HG03159 (cell line): ENCODE measurements at regions not wholly inside any gene's neighbourhood (a gene's known extent, or its start where the extent isn't known, plus 50 kb on each side); places are given as distances from the start of the nearest gene placed in this dataset.
"Not testable (repeated sequence)": the region's sequence is repeated elsewhere in the genome, so short reads cannot be mapped to it uniquely, and the experiment has no call there.

ENCODE experiments used
- ATAC-seq: cut with Tn5 transposase; IDR thresholded peaks from one replicate; pipeline ENCODE4 v1.9.1; 2021; ENCODE audit warnings: mild to moderate bottlenecking, moderate library complexity; ENCODE audit not compliant: unreplicated experiment

DNA sequence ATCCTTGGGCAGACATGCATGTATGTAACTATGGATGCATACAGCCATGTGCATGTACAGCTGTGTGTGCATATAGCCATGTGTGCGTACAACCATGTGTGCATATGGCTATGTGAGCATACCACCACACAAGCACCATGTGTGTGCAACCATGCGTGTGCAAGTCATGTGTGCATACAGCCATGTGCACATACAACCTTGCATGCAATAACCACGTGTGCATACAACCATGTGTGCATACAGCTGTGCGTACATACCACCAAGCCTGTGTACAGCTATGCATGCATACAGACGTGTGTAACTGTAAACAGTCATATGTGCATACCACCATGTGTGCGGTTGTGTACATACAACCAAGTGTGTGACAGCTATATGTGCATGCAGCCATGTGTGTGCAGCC is 186.4 kb downstream of the LAT start:
- not testable (repeated sequence) for ATAC-seq

DNA sequence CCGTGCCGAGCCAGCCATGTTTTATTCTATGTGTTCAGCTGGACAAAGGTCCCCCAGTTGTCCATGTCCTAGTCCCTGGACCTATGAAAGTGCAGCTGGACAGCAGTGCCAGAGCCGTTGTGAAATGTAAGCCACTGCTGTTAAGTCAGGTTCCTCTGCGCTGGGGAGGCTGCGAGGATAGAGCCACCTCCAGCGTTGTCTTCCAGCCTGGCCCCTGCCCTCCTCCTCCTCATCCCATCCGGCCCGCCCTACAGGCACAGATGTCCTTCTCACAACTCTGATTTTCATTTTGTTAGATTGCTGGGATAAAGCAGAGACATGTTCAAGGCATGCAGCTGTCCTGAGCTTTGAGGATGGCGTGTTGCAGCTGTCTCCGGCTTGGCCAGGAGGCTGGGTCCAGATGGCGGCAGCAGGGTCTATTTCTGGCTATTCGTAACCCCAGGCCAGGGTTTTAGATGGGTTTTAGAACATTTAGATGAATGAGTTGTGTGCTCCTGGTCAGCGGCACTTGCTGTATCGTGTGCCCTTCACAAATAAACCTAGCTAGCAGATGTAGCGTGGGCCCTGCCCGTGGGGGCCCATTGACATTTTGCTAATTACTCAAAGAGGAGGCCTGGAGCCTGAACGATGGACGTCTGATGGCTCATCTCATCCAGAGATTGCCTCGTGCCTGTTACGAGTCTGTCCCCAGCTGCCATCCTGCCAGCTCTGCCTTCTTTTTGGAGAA is 185.7 kb downstream of the LAT start:
- not testable (repeated sequence) for ATAC-seq

DNA sequence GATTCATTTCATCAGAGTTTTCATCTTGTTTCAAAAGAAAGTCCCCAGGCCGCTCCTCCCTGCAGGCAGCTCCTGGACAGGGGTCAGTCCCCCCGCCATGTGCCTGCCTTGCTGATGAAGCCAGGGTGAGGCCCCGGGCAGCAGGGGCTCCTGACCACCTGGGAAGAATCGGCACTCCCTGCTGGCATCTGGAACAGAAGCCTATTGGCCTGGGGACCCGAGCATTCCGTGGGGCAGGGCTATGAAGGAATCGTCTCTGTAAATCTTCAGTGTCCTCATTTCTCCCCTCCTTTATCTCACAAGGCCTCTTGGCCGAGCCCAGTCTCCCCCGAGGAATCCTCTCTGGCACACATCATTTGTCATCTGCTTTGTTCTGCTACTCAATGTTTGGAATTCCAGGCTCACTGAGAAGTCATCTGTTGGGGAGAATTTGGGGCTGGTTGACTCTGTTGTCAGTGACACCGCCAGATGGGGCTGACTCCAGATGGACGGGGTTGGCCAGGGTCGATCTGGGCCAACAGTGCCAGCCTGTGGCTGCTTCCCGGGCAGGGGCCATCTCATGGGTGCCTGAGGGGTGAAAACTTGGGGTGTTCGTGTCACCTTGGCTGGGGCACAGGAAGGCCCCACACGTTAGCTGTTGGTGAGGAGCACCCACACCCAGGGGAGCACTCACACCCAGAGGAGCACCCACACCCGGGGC is 184.6 kb downstream of the LAT start:
- ATAC-seq, result not testable (repeated sequence)

DNA sequence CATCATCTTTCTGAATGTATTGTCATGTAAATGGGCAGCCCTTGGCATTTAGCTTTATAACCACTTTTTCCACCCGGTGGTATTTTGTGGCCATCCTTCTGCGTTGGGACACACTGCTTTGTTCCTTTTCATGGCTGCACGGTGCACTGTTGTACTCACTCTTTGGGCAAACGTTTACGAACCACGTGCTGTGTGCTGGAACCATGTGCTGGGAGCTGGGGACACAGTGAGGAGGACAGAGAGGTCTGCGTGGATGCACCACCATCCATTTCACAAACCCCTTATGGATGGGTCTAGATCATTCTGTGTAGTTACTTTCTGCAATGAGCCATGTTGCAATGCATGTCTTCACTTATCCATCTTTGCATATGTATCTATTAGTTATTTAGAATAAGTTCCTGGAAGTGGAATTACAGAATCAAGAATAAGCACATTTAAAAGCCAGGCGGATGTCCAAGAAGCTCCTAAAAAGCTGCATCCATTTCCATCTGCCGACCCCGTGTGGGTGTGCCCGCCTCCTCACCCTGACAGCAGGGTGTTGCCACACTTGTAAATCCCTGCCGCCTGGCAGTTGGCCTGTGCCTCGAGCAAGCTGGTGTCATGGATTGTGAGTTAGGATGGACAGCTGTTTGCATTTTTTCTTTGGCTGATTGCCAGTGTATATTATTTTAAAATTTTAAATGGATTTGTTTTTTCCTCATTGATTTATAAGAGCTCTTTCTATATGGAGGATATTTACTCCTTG is 183.8 kb downstream of the LAT start:
- ATAC-seq, result not testable (repeated sequence)

DNA sequence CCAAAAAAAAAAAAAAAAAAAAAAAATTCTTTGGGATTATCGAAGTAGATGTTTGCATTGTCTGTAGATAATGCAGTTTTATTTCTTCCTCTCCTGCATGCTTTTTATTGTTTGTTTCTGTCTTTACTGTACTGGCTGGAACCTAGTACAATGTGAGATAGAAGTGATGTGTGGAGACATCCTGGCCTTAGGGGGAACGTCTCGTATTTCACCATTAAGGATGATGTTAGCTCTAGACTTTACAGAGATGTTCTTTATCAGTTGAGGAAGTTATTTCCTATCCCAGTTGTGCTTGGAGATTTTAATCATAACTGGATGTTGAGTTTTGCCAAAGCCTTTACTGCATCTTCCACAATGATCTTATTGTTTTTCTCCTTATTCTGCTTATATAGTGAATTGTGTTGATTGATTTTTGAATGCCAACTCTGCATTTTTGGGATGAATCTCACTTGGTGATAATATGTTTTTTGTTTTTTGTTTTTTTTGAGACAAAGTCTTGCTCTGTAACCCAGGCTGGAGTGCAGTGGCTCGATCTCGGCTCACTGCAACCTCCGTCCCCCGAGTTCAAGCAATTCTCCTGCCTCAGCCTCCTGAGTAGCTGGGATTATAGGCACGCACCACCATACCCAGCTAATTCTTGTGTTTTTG is 179.7 kb downstream of the LAT start:
- not testable (repeated sequence) for ATAC-seq

DNA sequence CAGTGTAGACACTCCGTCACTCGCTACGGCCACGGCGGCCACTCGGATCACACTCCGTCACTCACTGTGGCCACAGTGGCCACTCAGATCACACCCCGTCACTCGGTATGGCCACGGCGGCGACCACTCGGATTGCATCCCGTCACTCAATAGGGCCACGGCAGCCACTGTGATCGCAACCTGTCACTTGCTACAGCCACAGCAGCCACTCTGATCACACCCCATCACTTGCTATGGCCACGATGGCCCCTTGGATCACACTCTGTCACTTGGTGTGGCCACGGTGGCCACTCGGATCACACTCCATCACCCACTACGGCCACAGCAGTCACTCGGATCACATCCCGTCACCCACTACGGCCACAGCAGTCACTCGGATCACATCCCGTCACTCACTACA is 175.3 kb downstream of the LAT start:
- ATAC-seq, result not testable (repeated sequence)

DNA sequence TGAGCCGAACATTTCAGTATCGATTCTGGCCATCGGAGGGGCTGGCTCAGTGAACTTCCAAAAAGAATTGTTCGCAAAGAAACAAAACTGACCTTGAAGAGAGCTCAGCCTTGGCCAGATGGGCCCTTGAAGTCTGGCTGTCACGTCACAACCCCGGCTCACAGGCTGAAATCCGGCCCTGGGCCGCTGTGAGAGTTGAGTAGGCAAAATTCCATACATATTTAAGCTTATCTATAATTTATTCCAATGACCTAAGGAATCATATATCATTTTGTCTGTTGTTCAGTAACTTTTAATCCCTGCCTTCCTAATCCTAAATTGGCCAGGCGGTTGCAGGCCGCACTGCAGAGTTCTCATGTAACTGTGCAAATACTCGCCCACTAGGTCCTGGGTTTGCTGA is 174.8 kb downstream of the LAT start:
- ATAC-seq, result not testable (repeated sequence)

DNA sequence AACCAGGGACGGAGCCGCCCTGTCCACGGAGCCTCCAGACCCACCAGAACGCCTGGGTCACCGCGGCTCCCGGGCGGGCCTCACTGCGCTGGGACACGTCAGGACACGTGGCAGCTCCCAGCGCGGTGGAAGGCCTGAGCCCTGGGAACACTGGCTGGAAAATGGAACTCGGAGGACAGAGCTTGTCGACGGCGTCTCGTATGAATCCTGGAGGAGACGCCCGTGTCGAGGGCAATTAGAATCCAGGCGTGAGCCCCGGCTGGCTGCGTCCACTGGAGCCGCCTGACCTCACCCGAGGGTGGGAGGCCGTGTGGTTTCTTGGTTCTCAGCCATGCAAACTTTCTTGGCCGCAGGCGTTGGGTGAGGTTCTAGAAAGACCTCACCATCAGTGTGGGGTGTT is 173.9 kb downstream of the LAT start:
- no peak for ATAC-seq

DNA sequence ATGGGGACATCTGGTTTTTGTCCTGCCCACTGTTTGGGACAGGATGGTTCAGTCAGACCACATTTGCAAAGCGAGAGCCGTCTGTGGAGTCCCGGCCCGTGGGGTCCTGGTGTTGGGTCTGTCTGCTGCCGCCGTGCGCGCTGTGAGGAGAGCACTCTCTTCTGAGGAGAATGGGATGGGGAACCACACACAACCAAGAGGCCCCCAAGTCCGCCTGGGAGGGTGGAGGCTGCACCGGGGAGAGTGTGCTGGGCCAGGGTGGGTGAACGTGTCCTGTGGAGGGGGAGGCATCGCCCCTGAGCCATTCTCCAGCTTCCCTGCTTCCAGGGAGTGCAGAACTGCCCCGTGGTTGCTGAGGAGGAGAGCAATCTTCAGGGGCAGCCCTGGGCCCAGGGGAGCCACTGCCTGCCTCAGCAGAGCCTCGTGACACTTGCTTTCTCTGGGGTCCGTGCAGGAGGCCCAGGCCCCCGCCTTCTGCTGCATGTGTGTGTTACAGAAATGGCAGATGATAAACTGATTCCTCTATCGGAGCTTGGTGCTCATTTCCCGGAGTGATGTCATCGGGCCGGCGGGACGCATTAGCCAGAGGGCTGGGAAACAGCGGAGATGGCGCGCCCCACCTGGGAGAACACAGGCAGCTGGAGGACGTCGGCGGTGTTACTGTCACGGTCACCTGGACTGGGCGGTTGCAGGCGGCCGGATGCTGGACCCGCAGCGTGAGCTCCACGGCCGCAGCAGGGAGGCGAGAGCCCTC is 173.4 kb downstream of the LAT start:
- ATAC-seq, result not testable (repeated sequence)

DNA sequence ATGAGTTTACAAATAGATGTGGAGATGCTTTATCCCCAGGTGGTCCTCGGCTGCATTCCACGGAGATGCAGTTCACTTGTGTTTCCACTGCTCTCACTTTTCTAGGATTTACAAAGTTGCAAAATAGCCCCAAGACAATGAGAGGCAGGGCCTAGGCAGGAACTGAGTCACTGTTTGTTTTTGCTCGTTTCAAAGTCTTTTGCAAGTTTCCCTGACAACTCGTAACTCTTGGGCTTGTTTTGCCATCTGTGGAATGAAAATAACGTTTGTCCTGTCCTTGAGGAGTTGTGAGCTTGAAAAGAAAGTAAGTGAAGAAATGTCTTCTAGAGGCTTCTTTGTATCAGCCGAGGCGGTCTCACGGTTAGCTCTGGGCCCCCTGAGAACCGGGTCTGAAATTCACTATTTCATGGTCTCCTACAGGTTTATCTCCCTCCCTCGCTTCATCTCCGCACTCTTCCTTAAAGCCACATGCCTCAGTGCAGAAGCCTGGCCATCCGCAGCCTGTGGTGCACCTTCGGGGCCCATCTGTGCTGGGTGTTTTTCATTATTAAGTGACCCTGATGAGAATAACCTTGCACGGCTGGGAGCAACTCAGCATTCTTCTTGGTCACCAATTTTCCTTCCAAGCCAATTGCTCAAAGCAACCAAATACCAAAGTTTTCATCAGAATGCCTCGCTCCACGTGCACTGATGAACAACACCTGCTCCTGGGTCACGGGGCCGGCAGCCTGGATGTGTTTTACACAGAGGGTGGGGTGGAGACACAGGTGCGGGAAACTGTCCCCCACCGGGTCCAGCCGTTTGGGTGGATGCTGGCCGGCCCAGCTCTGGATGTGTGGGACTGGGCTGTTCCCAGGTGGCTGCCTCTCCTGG is 172.4 kb downstream of the LAT start:
- ATAC-seq, result not testable (repeated sequence)

DNA sequence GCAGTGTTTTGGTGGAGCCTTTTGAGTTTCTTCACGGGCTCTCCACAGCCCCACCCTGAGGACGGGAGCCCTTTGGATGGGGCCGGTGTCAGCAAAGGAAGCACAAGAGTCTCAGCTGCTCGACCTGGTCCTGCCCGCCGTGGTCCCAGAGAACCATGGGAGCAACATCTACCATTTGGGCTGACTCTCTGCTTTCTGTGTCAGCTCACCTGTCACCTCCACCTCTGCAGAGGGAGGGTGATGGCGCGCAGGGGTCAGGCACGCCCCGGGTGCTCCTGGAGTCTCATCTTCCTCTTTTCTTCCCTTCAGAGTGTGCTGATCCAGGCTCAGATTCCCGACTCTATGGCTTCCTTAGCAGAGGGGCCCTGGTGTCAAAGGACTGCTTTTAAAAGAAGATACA is 171.7 kb downstream of the LAT start:
- ATAC-seq, result no peak

DNA sequence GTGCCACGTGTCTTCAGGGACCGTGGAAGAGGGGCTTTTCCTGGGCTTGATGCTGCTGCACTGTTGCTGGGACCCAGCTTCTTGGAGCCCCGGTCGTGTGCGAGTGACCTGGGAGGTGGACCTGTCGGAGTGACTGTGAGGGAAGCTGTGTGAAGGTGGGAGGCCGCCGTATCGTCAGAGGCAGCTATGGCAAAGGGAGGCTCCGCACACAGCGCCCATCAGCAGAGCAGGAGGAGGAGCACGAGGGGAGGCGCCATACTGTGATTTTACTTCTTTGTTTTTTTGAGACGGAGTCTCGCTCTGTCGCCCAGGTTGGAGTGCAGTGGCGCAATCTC is 171.0 kb downstream of the LAT start:
- ATAC-seq, result not testable (repeated sequence)

DNA sequence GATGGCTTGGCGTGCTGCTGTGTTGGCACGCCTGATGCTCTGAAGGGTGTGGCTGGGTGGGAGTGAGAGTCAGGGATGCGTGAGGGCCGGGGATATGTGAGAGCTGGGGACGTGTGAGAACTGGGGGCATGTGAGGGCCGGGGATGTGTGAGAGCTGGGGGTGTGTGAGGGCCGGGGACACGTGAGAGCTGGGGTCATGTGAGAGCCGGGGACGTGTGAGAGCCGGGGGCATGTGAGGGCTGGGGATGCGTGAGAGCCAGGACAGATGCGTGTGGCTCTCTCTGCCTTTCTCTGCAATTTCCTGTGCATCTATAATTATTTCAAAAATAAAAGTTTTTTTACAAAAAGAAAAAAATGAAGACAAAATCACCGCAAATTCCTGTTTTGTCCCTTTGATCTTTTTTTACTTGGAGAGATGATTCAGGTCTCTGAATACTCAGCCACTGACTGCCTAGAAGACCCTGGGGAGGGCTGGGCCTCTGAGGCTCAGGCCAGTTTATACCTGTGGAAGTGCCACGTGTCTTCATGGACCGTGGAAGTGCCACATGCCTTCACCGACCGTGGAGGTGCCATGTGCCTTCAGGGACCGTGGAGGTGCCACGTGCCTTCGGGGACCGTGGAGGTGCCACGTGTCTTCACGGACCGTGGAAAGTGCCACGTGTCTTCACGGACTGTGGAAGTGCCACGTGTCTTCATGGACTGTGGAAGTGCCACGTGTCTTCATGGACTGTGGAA is 170.4 kb downstream of the LAT start:
- ATAC-seq, result not testable (repeated sequence)

DNA sequence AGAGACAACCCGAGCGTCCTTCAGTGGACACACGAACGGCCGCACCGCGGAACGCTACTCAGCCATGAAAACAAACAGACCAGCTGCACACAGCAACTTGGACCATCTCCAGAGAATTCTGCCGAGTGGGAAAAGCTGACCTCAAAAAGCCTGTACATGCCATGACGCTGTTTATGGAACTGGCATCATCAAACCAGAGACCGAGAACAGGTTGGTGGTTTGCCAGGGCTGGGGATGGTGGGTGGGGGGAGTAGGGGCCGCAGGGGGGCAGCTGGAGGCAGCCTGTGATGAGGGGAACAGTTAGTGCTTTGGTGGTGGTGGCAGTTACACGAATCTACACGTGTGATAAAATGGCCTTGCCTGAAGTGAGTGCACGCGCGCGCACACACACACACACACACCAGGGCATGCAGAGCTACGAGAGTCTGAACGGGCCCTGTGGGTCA is 169.8 kb downstream of the LAT start:
- ATAC-seq, result no peak

DNA sequence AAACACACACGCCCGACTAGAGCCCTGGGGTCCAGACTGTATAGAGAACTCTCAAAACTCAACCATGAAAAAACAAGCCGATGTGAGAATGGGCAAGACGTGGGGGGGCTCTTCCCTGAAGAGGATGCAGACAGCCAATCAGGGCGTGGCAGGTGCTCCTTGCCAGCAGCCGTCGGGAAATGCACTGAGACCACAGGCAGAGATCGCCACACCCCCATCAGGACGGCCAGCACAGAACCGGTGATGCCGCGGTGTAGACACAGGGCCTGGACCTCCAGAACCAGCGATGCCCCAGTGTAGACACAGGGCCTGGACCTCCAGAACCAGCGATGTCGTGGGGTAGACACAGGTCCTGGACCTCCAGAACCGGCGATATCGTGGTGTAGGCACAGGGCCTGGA is 169.2 kb downstream of the LAT start:
- no peak for ATAC-seq

DNA sequence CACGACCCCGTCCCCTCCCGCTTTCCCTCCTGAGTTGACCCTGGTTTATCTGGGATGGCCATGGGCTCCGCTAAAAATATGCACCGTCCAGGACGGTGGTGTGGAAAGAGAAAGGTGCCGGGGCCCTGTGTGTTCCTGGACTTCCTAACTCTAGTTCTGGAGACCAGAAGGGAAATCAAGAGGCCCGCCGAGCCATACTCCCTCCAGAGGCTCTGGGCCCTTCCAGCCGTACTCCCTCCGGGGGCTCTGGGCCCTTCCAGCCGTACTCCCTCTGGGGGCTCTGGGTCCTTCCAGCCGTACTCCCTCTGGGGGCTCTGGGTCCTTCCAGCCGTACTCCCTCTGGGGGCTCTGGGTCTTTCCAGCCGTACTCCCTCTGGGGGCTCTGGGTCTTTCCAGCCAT is 168.5 kb downstream of the LAT start:
- not testable (repeated sequence) for ATAC-seq

DNA sequence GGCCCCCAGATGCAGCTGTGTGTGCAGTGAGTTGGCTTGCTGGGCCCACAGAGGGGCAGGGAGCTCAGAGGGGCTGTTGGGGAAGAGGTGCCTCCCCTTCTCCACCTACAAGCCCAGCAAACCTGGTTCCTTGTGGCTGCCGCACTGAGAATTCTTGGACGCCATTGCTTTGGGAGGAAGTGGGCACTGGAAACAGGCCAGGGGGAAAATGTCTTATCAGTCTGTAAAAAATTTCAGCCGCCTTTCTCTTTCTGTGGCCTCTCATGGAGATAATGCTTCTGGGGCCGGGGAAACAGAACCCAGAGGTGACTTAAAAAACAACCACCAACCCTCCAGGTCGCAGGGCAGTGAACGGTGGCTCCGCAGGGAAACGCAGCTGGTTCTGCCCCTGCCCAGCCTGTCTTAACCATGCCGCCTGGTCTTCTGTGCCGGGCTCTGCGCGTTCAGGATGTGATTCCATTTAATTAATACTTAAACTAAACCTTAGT is 167.7 kb downstream of the LAT start:
- ATAC-seq, result not testable (repeated sequence)

DNA sequence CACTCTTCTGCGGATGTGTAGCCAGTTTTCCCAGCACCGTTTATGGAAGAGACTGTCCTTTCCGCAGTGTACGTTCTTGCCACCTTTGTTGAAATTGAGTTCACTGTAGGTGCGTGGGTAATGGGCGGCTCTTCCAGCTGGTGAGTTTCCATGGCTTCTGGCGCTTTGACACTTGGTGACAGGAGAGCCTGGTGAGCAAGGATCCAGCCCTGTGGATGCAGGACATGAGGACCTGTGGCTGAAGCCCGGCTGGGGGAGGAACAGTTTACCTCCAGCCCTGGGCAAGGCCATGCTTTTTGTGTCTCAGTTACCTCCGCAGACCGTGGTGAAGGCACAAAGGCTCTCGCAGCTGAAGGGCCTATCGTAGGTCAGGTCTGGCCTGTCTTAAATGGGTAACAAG is 166.5 kb downstream of the LAT start:
- ATAC-seq, result no peak

DNA sequence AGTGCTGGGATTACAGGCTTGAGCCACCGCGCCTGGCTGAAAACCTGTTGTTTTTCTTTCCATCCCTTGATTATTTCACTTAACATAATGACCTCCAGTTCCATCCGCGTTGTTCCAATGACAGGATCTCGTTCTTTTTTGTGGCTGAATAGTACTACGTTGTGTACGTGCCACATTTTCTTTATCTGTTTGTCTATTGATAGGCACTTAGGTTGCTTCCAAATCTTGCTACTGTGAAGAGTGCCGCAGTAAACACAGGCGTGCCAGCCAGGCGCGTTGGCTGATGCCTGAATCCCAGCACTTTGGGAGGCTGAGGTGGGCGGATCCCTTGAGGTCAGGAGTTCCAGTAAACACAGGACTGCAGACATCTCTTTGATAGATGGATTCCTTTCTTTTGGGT is 165.1 kb downstream of the LAT start:
- ATAC-seq, result not testable (repeated sequence)
